Skeletal muscle satellite cell (primary cell): ENCODE measurements at regions not wholly inside any gene's neighbourhood (a gene's known extent, or its start where the extent isn't known, plus 50 kb on each side); places are given as distances from the start of the nearest gene placed in this dataset.

ENCODE experiments used
- H3K27me3 ChIP-seq: 2 replicates; pipeline ENCODE4 v1.7.0; 2013; ENCODE audit warnings: low read length; ENCODE audit not compliant: control insufficient read depth, insufficient read depth
- H3K36me3 ChIP-seq: 2 replicates; pipeline ENCODE4 v1.7.0; 2013; ENCODE audit warnings: mild to moderate bottlenecking, control low read depth, low read length; ENCODE audit not compliant: insufficient read depth
- H3K4me1 ChIP-seq: 2 replicates; pipeline ENCODE4 v1.7.0; 2013; ENCODE audit warnings: low read length; ENCODE audit not compliant: control insufficient read depth, insufficient read depth
- H3K4me2 ChIP-seq: 2 replicates; pipeline ENCODE4 v1.7.0; 2013; ENCODE audit warnings: mild to moderate bottlenecking, low read length
- H3K4me3 ChIP-seq: 2 replicates; pipeline ENCODE4 v1.7.0; 2013; ENCODE audit warnings: low read length
- H3K9ac ChIP-seq: 2 replicates; pipeline ENCODE4 v1.7.0; 2013; ENCODE audit warnings: mild to moderate bottlenecking, low read depth, low read length, moderate library complexity
- H3K9me3 ChIP-seq: replicated peaks from 2 replicates; pipeline ENCODE4 v1.7.0; 2013; ENCODE audit warnings: mild to moderate bottlenecking, control low read depth, low read length

DNA sequence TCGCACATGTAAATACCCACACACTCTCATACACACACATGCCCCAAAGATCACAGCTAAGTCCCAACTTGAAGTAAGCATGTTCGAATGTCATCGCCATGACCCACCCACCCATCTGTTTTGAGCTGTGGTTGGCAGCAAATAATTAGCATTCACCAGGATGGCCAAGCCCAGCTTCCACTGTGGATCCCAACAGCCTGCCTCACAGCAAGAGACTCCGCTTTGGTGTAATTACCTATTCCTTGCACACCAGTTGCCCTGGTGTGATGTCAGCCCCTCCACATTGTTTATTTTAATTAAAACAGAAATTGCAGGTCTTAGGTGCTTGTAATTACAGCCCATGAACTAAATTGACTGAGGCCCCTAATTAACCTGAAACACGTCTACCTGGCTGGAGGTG is 81.1 kb downstream of the MAFB start:
- Histone ChIP-seq H3K36me3 (no peaks in the 10 kb centered on the region), H3K27me3 (peaks cover 5% of the 10 kb centered on the region), H3K9ac (no peak overlapping the region), H3K4me3 (no peak overlapping the region), H3K4me1 (no peaks in the 10 kb centered on the region), H3K4me2 (no peak overlapping the region), H3K9me3 (no peaks in the 10 kb centered on the region)

DNA sequence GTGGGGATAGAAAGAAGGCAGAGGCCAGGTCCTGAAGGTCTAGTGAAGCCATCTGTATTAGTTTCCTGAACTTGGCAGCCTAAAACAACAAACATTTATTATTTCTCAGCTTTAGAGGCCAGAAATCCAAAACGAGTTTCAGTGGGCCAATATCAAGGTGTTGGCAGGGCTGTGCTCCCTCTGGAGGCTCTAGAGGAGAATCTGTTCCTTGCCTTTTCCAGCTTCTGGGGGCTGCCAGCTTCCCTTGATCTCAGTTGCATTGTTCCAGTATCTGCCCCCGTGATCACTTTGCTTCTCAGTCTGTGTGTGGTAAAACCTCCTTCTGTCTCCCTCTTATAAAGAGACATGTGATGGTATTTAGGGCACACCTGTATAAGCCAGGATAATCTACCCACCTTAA is 82.4 kb downstream of the MAFB start:
- Histone ChIP-seq H3K36me3 (no peaks in the 10 kb centered on the region), H3K27me3 (peaks cover 5% of the 10 kb centered on the region), H3K4me1 (no peaks in the 10 kb centered on the region), H3K4me2 (no peak overlapping the region), H3K9ac (no peak overlapping the region), H3K4me3 (no peak overlapping the region), H3K9me3 (no peaks in the 10 kb centered on the region)

DNA sequence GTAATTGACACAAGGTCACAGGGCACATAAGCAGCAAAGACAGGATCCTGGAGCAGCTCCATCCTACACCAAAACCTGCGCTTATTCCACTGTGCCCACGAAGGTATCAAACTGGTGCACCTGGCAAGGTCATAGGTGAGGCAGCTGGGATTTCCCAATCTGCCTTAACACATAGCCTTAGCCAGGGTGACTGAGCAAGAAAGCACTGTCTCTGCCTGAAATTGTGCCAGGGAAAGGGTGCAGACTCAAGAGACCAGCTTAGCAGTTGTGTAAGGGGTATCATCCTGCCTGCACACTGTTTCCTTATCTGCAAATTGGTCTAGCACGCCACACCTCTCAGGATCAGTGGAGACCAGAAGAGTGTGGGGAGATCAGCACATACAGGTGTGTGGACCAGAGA is 82.8 kb downstream of the MAFB start:
- H3K9ac ChIP-seq = no peak overlapping the region

DNA sequence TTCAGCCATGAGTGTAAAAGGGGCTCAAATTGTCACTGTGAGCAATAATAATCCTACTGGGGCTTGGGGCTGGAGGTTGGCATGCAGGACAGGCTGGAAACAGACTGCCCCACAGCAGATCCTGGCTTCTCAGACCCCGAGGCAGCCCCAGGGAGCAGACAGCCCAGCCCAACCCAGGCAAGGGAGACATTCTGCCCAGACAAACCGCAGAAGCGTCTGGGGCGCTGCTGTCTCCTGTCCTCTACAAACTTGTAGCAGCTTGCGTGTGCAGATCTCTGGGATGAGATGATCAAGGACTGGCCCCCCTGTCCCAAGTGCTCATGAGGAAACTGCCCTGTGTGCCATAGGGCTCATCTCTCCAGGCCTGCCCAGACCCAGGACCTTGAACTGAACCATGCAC is 84.6 kb downstream of the MAFB start:
- no peak overlapping the region for H3K4me2 ChIP-seq
- no peak overlapping the region for H3K9ac ChIP-seq
- no peaks in the 10 kb centered on the region for H3K36me3 ChIP-seq
- H3K27me3 ChIP-seq = peaks cover 5% of the 10 kb centered on the region
- H3K9me3 ChIP-seq = no peaks in the 10 kb centered on the region
- H3K4me3 ChIP-seq = no peak overlapping the region
- no peaks in the 10 kb centered on the region for H3K4me1 ChIP-seq

More for the DNA sequence above, 82.8 kb downstream of the MAFB start:
- no peak overlapping the region for H3K4me2 ChIP-seq
- no peak overlapping the region for H3K4me3 ChIP-seq
- H3K4me1 ChIP-seq = no peaks in the 10 kb centered on the region
- peaks cover 5% of the 10 kb centered on the region for H3K27me3 ChIP-seq
- H3K36me3 ChIP-seq = no peaks in the 10 kb centered on the region
- no peaks in the 10 kb centered on the region for H3K9me3 ChIP-seq

DNA sequence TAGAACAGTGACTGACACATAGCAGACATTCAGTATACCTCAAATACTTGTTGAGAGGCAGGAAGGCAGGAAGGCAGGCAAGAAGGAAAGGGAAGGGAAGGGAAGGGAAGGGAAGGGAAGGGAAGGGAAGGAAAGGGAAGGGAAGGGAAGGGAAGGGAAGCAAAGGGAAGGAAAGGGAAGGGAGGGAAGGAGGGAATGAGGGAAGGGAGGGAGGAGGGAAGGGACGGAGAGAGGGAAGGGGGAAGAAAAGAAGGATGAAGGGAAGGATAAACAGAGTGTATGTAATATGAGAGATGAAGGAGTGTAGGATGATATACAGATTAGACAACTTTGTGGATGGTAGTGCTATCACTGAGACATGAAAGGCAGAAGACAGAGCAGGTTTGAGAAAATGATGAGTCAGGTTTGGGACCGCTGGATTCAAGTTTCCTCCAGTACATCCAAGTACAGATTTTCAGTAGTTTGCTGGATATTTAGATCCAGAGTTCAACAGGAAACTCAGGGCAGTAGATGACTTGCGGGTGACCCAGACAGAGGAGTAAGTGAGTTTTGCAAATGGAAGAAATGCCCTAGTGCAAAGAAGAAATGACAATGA is 85.9 kb downstream of the MAFB start:
- Histone ChIP-seq H3K36me3 (no peaks in the 10 kb centered on the region), H3K4me1 (no peaks in the 10 kb centered on the region), H3K9me3 (no peaks in the 10 kb centered on the region), H3K9ac (no peak overlapping the region), H3K4me2 (no peak overlapping the region), H3K4me3 (no peak overlapping the region), H3K27me3 (peaks cover 5% of the 10 kb centered on the region)

DNA sequence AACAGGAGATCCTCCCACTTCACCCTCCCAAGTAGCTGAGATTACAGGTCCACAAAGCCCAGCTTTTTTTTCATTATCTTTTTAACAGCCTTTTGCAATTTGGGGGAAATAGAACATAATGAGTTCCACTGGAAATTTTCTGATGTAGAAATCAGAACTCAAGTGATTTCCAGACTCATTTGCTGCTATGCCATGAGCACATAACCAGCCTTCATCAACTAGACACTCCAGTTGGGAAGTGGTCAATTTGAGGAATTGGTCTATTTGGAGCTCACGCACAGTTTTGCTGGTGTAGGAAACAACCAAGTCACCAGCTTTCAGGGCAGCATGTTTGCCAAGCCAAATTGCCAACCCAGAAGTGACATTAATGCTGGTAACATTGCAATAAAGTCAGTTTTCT is 86.7 kb downstream of the MAFB start:
- Histone ChIP-seq H3K4me3 (no peak overlapping the region), H3K9me3 (no peaks in the 10 kb centered on the region), H3K27me3 (peaks cover 2% of the 10 kb centered on the region), H3K4me1 (no peaks in the 10 kb centered on the region), H3K36me3 (no peaks in the 10 kb centered on the region), H3K9ac (no peak overlapping the region), H3K4me2 (no peak overlapping the region)

DNA sequence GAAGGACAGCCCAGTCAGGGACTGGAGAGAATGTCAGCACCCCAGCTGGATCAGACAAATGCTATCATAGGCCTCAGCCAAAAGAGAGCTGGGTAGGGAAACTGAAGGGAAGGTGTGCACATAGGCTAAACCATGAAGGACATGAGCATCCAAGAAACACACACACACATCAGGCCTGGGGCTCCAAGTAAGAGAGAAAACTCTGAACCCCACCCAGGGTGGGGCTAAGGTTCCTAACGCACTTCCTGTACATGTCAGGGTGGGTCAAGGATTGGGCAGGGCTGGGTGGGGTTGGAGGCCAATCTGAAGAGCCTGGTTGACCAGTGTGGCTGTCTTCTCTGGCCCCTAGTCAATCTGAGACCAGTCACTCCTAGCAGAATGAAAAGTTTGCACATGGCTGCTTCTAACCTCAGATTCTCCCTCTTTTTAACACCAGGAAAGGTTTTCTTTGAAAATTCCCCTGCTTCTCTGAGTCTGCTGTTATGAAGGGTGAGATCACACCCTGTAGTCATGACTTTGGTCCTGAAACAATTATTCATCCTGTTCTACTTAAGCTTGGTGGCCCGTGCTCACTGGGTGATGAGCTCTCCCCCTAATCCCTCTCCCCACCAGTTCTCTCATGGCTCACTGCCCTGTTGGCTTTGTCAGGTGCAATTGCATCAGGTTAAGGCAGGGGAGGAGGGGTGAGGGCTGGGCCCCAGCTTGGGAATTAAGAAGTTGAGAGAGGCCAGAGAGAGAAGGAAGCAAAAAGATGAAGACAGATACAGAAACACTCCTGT is 88.4 kb downstream of the MAFB start:
- H3K9ac ChIP-seq = no peak overlapping the region
- no peak overlapping the region for H3K4me2 ChIP-seq
- H3K27me3 ChIP-seq = no peaks in the 10 kb centered on the region
- no peak overlapping the region for H3K4me3 ChIP-seq
- H3K4me1 ChIP-seq = no peaks in the 10 kb centered on the region
- H3K9me3 ChIP-seq = no peaks in the 10 kb centered on the region
- no peaks in the 10 kb centered on the region for H3K36me3 ChIP-seq

DNA sequence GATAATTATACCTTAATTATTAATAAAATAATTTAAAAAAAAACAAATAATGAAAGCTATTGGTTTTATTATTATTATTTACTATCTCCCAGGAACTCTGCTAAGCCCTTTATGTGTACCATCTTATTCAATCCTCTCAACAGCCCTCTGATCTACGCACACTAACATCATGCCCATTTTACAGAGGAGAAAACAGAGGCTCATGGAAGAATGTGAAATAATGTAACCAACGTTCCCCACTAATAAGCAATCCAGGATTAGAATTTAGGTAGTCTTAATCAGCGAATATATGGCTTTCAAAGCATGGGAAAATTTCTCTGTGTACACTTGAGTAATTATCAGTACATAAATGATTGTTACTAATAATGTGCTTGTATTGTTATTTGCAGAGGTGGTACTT is 89.0 kb downstream of the MAFB start:
- Histone ChIP-seq H3K36me3 (no peaks in the 10 kb centered on the region), H3K4me2 (no peak overlapping the region), H3K9me3 (no peaks in the 10 kb centered on the region), H3K4me3 (no peak overlapping the region), H3K27me3 (no peaks in the 10 kb centered on the region), H3K4me1 (no peaks in the 10 kb centered on the region), H3K9ac (no peak overlapping the region)

DNA sequence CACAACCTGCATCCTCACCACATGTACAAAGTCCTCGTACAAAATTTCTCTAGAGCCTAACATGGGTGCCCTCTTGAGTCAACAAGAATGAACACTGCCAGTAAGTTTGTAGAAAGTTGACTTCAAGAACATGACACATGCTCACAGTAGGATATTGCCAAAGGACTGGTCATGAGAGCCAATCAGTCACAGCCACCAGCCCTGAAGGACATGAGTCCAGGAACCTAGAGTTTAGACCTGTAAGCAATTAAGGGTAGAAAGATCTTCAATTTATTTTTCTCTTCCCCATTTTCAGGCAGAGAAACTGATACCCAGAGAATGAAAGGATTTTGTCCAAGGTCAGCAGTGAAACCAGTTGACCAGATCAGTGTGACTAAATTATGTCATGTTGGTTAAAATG is 96.1 kb downstream of the MAFB start:
- no peak overlapping the region for H3K4me3 ChIP-seq
- no peak overlapping the region for H3K4me2 ChIP-seq
- H3K4me1 ChIP-seq = no peaks in the 10 kb centered on the region
- no peaks in the 10 kb centered on the region for H3K27me3 ChIP-seq
- no peaks in the 10 kb centered on the region for H3K36me3 ChIP-seq
- H3K9me3 ChIP-seq = no peaks in the 10 kb centered on the region
- no peak overlapping the region for H3K9ac ChIP-seq

DNA sequence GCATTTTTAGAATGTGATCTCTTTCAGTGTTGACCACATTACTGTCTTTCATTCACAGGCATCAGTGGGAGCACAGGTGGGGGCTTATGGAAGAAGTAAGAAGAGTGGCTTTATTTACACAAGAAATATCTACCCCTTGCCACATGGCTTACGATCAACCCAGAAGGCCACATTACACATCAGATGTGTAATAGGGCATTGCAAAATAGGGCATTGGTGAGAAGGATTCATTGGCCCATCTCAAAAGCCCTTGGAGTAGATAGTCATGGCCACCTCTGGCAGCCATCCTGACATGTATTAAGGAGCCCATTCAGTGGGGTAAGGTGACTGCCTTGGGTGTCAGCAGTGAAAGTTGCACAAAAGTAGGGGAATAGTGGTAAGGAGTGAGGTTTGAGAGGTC is 97.5 kb downstream of the MAFB start:
- H3K4me3 ChIP-seq = no peak overlapping the region
- H3K4me2 ChIP-seq = no peak overlapping the region
- H3K9ac ChIP-seq = no peak overlapping the region
- no peaks in the 10 kb centered on the region for H3K27me3 ChIP-seq
- no peaks in the 10 kb centered on the region for H3K36me3 ChIP-seq
- no peaks in the 10 kb centered on the region for H3K9me3 ChIP-seq
- H3K4me1 ChIP-seq = no peaks in the 10 kb centered on the region

DNA sequence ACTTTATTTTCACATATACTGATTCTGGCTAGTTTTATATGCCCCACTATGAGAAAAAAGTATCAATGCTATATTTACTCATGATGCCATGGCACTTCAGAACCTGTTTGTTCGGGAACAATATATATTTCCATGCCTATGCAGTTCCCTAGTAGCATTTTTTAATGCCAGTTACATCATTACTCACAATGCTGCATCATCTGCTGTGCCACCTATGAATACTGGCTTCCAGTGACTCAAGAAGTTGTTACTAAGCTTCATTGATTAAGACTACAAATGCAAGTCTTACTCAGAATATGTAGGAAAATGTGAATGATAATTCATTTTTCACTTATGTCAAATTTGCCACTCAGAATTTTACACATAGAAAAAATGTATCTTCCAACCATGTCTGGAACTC is 97.9 kb downstream of the MAFB start:
- no peaks in the 10 kb centered on the region for H3K36me3 ChIP-seq
- no peak overlapping the region for H3K4me2 ChIP-seq
- no peak overlapping the region for H3K4me3 ChIP-seq
- no peak overlapping the region for H3K9ac ChIP-seq
- H3K9me3 ChIP-seq = no peaks in the 10 kb centered on the region
- no peaks in the 10 kb centered on the region for H3K27me3 ChIP-seq
- no peaks in the 10 kb centered on the region for H3K4me1 ChIP-seq

DNA sequence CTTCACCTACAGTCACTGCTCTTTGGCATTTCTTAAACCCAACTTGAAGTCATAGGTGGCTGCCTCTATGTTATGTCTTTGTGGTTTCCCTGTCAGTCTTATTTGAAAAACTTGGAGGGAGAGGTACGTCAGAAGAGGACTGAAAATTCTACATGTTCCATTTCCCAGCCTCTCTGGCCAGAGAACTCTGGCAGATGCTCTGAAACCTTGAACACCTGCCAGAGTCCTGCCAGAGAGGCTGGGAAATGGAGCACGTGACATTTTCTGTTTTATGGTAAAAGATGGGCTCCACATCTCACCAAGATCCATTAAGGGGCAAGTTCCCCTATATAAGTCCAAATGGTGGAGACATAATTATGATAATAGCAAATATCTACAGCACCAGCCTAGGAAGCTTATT is 99.5 kb downstream of the MAFB start:
- no peaks in the 10 kb centered on the region for H3K36me3 ChIP-seq
- H3K9ac ChIP-seq = no peak overlapping the region
- H3K4me1 ChIP-seq = no peaks in the 10 kb centered on the region
- H3K4me3 ChIP-seq = no peak overlapping the region
- H3K27me3 ChIP-seq = no peaks in the 10 kb centered on the region
- no peaks in the 10 kb centered on the region for H3K9me3 ChIP-seq
- no peak overlapping the region for H3K4me2 ChIP-seq
